ENCODE measurements at regions not wholly inside any gene's neighbourhood (a gene's known extent, or its start where the extent isn't known, plus 50 kb on each side); places are given as distances from the start of the nearest gene placed in this dataset.

DNA sequence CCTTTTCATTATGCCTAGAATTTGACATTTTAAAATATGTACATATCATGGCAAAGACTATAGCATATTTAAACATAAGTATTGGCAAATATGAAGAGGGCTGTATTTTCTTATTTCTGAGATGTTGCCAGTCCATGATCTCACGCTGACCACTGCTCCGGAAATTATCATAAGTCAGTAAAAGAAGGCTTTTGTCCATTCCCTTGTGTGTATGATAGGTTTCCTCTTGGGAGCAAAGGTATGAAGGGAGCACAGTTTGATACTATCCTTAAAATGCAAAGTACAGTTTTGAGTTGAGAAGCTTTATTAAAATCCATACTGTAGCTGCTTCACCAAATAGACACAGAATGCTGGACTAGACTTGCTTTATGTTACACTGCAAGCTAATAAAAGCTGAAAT lies 52.6 kb upstream of the AGA start:
- TF ChIP-seq CTCF (conservative IDR thresholded peaks at IDR 0.05) (no peak), ZFX (IDR thresholded peaks at IDR 0.05) (no peak)

Data from C4-2B (cell line).